GM18867 (cell line): ENCODE measurements at regions not wholly inside any gene's neighbourhood (a gene's known extent, or its start where the extent isn't known, plus 50 kb on each side); places are given as distances from the start of the nearest gene placed in this dataset.

Experiments used
- ATAC-seq: cut with Tn5 transposase; IDR thresholded peaks from one replicate; pipeline ENCODE4 v1.9.1; 2021; ENCODE audit warnings: mild to moderate bottlenecking, moderate library complexity; ENCODE audit not compliant: unreplicated experiment

- no peak for ATAC-seq
Observed at GRCh38 chr13:33462109-33462508, 176.6 kb upstream of the STARD13 start.

DNA sequence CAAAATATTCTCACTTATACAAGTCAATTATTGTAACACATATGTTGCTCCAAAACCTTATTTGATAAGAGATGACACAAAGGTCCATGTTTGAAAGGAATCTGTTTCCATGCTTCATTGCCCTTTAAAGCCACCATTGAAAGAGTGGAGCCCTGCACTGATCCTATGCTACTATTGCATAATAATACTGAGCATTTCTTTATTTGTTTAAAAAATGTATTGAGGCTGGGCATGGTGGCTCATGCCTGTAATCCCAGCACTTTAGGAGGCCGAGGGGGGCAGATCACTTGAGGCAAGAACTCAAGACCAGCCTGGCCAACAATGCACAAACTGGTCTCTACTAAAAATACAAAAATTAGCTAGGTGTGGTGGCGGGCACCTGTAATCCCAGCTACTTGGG is 178.8 kb upstream of the STARD13 start:
- ATAC-seq: no peak

GRCh38 chr13:33466262-33466661 is 180.7 kb upstream of the STARD13 start:
- no peak for ATAC-seq

DNA sequence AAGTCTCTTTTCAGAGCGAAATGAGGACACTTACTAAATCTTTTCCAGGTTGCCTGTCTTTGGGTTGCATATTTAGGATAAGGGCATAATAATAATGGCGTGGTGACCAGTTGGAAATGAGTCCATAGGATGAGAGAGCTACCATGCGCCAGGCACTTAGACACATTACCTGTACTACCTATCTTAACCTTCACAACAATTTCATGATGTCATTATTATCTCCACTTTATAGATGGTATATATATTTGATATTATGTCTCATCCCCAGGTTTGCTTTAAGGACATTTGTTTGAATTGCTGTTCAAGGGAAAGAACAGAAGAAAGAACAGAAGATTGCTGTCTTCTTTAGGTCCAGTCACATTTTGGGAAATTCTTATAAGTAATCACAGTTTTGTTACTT is 182.0 kb upstream of the STARD13 start:
- ATAC-seq: no peak

GRCh38 chr13:33471204-33471603 is 185.6 kb upstream of the STARD13 start:
- no peak for ATAC-seq

GRCh38 chr13:33472446-33472845 is 186.9 kb upstream of the STARD13 start:
- no peak for ATAC-seq

DNA sequence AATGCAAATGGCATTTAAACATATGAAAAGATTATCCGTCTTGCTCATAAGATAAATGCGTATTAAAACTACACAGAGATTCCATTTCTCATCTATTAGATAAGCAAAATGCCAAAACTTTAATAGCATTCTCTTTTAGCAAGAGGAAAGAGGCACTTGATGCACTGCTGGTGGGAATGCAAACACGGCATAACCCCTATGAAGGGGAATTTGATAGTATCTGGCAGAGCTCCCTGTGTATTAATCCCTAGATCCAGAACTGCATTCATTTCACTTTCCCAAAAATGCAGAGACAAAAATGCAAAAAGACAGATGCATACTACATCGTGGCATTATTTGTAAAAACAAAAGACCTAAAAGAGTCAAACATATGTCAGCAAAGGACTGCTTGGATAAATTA is 193.6 kb upstream of the STARD13 start:
- no peak for ATAC-seq

- ATAC-seq: no peak
Observed at GRCh38 chr13:33480561-33480960, 195.0 kb upstream of the STARD13 start.

GRCh38 chr13:33483471-33483870 is 197.9 kb upstream of the STARD13 start:
- ATAC-seq: no peak

GRCh38 chr13:33485247-33485646 is 199.7 kb upstream of the STARD13 start:
- no peak for ATAC-seq

- ATAC-seq: peak; percentile 48
Observed at GRCh38 chr13:33487575-33488243, 202.2 kb upstream of the STARD13 start.

- ATAC-seq: no peak
Observed at GRCh38 chr13:33489563-33489962, 204.0 kb upstream of the STARD13 start.

DNA sequence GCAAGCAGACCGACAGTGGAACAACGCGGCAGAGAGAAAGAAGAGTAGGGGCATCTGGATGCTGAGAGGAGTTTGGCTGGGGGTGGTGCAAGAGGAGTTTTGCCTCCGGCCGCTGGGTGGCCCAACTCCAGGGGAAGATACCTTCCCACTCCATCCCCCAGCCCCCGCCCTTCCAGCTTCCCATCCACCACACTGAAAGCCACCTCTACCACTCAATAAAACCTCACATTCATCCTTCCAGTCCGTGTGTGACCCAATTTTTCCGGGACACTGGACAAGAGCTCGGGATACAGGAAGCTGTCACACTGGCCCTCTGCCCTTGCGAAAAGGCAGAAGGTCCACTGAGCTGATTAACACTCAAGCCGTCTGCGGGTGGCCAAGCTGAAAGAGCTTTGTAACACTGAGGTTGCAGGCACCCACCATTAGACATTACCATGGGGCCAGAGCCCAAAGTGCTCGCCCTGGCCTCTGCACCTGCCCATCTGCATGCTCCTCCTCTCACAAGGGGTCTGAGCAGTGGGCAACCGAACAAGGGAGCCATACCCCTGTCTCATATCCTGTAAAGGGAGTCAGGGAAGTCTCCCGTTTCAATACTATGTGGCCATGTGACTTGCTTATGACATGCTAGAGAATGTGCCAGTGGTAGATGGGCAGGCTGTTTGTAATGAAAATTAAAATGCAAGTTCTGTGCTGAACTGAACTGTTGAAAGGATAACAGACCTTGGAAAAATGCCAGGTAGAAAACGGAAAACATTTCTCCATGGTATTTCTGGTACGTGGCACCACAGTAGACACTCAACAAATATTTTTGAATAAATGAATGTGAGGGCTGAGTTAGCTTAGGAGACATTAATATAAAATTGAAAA is 205.1 kb upstream of the STARD13 start:
- ATAC-seq: no peak

DNA sequence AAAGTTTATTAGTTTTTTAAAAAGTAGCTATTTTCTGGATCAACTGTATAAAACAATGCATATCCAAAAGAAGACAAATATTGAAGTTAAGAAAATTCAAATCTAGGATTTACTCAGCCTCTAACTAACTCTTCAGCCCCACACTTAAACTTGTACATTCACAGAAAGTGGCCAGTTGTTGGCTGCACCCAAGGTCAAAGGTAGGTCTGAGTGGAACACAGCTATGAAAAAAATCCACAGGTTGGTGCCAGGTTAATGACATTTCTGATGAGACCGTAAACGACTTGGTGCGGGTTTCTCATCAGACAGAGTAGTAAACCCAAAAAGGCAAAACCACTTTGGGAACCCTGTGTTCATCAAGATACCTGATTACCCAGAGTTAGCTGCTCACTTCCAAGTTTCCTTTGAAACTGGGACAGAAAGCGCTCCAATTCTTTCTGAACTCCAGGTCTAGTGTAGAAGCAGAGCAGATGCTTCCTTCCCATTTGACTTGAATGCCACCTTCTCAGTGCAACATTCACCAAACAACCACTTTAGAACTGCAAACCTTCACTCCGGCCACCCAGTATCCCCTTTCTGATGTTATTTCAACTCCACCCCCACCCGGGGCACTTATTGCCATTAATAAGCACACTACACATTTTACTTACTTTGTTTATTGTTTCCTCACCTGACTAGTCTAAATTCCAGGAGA is 208.3 kb upstream of the STARD13 start:
- ATAC-seq: no peak

DNA sequence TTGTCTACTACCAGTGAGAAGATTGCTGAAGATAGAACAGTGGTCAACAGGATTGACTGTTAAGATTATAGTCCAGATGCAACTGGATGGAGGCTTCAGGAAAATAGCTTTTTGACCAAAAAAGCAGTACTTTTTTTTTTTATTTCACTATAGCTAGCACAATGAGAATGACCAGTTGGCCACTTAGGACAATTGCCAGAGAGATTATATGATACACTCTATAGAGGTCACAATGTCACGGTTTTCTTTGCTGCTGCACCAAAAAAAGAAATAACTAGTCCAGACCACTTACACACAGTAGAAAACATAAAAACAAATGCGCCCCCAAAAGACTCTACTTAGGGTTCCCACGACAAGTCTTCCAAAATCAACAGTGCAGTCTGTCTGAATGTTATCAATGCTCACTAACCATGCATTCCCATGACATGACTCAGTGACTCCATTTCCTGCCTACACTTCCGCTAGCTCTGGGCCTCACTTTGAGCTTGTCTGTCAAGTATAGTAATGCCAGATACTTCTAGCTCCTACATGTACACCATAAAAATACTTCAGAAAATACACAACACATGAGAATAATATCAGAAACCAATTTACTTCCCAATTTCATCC is 209.1 kb upstream of the STARD13 start:
- ATAC-seq: no peak

DNA sequence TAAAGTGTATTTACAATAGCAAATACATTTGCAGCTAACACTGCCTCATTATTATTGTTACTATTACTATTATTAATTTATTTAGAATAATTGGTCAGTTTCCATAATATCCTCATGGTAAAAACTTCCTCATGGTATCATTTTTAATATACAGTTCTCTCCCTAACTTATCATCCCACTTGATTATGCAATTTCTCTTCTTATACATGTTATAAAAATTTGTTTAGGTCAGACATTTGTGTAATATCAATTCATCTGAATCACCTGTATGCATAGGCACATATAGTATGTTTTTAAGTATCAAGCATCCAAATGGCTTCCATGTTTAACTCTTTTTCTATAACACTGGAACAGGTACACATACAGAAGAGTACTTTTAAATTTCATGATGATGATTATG is 210.8 kb upstream of the STARD13 start:
- no peak for ATAC-seq

- ATAC-seq: no peak
Observed at GRCh38 chr13:33497146-33497845, 211.7 kb upstream of the STARD13 start.

- ATAC-seq: no peak
Observed at GRCh38 chr13:33508060-33508459, 222.5 kb upstream of the STARD13 start.

DNA sequence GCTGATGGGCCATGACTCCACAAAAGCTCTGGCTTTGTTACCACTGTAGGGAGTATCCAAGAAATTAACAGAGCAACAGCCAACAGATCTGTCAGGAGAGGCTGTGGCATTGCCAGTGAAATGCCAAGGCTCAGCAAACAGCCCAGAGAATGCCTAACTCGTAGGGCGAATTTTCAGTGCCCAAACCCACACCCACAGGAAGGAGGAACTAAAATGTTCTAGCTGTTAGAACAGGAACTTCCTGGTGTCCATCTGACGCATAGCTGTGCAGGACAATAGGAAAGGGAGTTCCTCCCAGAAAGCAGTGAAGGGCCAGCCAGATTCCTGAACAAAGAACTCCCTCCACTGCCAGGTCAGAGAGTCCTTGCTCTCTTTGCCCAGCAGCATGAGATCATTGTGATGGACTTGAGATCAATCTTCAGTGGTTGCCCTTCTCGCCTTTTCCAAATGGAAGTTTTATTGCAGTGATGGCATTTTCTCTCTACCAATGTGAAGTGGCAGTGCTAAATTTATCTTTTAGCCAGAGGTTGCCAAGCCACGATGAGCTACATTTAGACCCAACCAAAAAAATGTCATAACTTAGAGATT is 224.2 kb upstream of the STARD13 start:
- ATAC-seq: no peak

- ATAC-seq: no peak
Observed at GRCh38 chr13:33510350-33510970, 224.9 kb upstream of the STARD13 start.
